IMR-90 (cell line): ENCODE measurements at regions not wholly inside any gene's neighbourhood (a gene's known extent, or its start where the extent isn't known, plus 50 kb on each side); places are given as distances from the start of the nearest gene placed in this dataset.

Experiments used
- BHLHE40 ChIP-seq: fragments of 150-350 bp; IDR thresholded peaks from 2 replicates; pipeline ENCODE4 v1.6.1; 2016; ENCODE audit warnings: mild to moderate bottlenecking, low read depth, low read length
- CEBPB ChIP-seq: IDR thresholded peaks from 2 replicates; pipeline ENCODE4 v1.6.1; 2012; ENCODE audit warnings: low read depth, low read length, improper control_type of control experiment
- CHD1 ChIP-seq: IDR thresholded peaks from 2 replicates; pipeline ENCODE4 v1.6.1; 2012; ENCODE audit warnings: low read depth, low read length, improper control_type of control experiment
- CTCF ChIP-seq: conservative IDR thresholded peaks from 2 replicates; pipeline ENCODE4 v1.5.1; 2012; ENCODE audit warnings: mild to moderate bottlenecking, low read depth, low read length, improper control_type of control experiment
- ELK1 ChIP-seq: fragments of 150-350 bp; IDR thresholded peaks from 2 replicates; pipeline ENCODE4 v1.6.1; 2016; ENCODE audit warnings: low read depth, mild to moderate bottlenecking, low read length, moderate library complexity, borderline replicate concordance
- FOS ChIP-seq: fragments of 150-350 bp; IDR thresholded peaks from 2 replicates; pipeline ENCODE4 v1.6.1; 2016; ENCODE audit warnings: low read depth, low read length
- MAFK ChIP-seq: IDR thresholded peaks from 2 replicates; pipeline ENCODE4 v1.6.1; 2012; ENCODE audit warnings: low read depth, low read length, improper control_type of control experiment
- MAZ ChIP-seq: IDR thresholded peaks from 2 replicates; pipeline ENCODE4 v1.6.1; 2012; ENCODE audit warnings: low read depth, mild to moderate bottlenecking, low read length, improper control_type of control experiment, moderate library complexity, borderline replicate concordance
- NFE2L2 ChIP-seq: fragments of 150-350 bp; IDR thresholded peaks from 2 replicates; pipeline ENCODE4 v1.6.1; 2016; ENCODE audit warnings: low read depth, mild to moderate bottlenecking, low read length
- POLR2A ChIP-seq: IDR thresholded peaks from 2 replicates; pipeline ENCODE4 v1.6.1; 2012; ENCODE audit warnings: mild to moderate bottlenecking, low read depth, low read length
- RAD21 ChIP-seq: IDR thresholded peaks from 2 replicates; pipeline ENCODE4 v1.6.1; 2012; ENCODE audit warnings: low read length, improper control_type of control experiment
- RCOR1 ChIP-seq: IDR thresholded peaks from 2 replicates; pipeline ENCODE4 v1.6.1; 2012; ENCODE audit warnings: mild to moderate bottlenecking, low read length, improper control_type of control experiment; ENCODE audit not compliant: insufficient replicate concordance
- USF2 ChIP-seq: fragments of 150-350 bp; IDR thresholded peaks from 2 replicates; pipeline ENCODE4 v1.6.1; 2017; ENCODE audit warnings: mild to moderate bottlenecking, antibody characterized with exemption, low read length, low read depth

GRCh38 chr13:28545583-28546333 lies 50.8 kb upstream of the FLT1 start:
- TF ChIP-seq CTCF (no peak), MAFK (no peak), POLR2A (no peak), CHD1 (no peak), FOS (no peak), USF2 (no peak), RCOR1 (no peak), RAD21 (no peak), BHLHE40 (no peak), MAZ (no peak), CEBPB (no peak), ELK1 (no peak), NFE2L2 (no peak)
